ENCODE measurements at regions not wholly inside any gene's neighbourhood (a gene's known extent, or its start where the extent isn't known, plus 50 kb on each side); places are given as distances from the start of the nearest gene placed in this dataset.
"Not testable (repeated sequence)": the region's sequence is repeated elsewhere in the genome, so short reads cannot be mapped to it uniquely, and the experiment has no call there.

DNA sequence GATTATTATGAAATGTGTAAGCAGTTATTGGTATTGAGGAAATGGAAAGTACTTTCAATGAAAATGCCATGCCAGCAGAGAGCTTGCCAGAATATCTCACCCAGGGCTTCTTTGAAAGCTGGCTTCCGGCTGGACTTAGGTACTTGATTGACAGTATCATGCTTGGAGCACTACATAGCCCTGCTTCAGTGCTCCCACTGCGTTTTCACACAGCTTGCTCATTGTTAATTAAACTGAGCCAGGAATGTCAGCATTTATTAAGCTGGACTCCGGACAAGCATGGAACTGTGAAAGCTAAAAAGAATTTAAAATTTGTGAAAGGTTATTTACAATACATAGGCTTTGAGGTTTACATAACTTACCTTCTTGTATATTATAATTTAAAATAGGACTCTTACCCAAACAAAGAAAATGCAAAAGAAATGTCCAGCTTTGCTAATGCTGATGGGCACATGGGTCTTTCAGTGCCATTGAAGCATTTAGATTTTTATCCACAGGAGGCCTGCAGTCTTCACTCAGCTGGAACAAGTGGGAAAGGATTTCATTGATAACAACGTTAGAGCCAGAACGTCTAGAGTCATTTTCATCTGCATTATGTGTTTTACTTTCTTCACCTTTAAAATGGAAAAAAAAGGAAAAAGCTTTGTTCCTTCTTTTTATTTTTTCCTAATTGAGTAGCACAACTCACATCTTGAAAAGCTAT is 1335.7 kb downstream of the KHDRBS2 start:
- TF ChIP-seq CBFB (IDR thresholded peaks at IDR 0.05; ENCODE audit: low read depth); ELK1 (IDR thresholded peaks at IDR 0.05; ENCODE audit: low read depth, low read length); POLR2A (IDR thresholded peaks at IDR 0.05; ENCODE audit: low read depth, low read length); CTCF (IDR thresholded peaks at IDR 0.05 in 2 of 3, conservative IDR thresholded peaks at IDR 0.05 in 1 of 3; ENCODE audit: control insufficient read depth in 2 of 3, extremely low read depth in 1 of 3, insufficient read depth in 1 of 3, low read depth in 3 of 3, low read length in 3 of 3); REST (IDR thresholded peaks at IDR 0.05; ENCODE audit: low read depth, low read length): not testable (repeated sequence)

Measured in GM12878 (cell line).